Frontal cortex (tissue), 3 donors: ENCODE measurements at regions not wholly inside any gene's neighbourhood (a gene's known extent, or its start where the extent isn't known, plus 50 kb on each side); places are given as distances from the start of the nearest gene placed in this dataset.

Experiments
- DNase-seq, 2 donors: peaks; one replicate each; pipeline ENCODE4 v3.0.0; 2012; ENCODE audit warnings: low spot score in 2 of 2
- FAIRE-seq: peaks from 2 replicates; lab custom pipeline; 2012; peaks lifted over from hg19 to GRCh38; lab: Jason Lieb, UNC
- donor health status: control.
- donor health status: control.
- donor health status: control.

GRCh38 chr12:94790825-94791224 is 140.5 kb upstream of the TMCC3 start:
- DNase-seq (no peak), FAIRE-seq (no peak)

DNA sequence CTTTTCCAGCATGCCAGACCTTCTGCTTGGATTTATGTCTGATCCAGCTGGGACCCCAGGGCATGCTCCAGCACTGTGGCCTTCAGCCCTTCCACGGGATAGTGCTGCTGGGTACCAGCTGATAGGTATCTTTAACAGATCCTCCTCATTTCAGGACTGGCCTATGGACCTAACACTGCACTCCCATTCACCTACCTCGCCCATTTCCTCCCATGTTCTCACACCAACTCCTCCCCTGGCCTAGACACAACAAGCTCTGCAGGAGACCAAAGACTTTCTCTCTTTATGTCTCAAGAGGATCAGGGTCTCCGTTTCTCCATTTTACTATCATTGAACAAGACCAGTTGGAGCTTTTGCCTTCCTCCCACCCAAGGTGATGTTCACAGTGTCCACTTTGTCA is 140.0 kb upstream of the TMCC3 start:
- no peak for FAIRE-seq

GRCh38 chr12:94789510-94790225 is 139.3 kb upstream of the TMCC3 start:
- no peak for DNase-seq
- no peak for FAIRE-seq

More for the DNA sequence above, 140.0 kb upstream of the TMCC3 start:
- DNase-seq = no peak

GRCh38 chr12:94788298-94788697 is 137.9 kb upstream of the TMCC3 start:
- FAIRE-seq (no peak), DNase-seq (no peak)

DNA sequence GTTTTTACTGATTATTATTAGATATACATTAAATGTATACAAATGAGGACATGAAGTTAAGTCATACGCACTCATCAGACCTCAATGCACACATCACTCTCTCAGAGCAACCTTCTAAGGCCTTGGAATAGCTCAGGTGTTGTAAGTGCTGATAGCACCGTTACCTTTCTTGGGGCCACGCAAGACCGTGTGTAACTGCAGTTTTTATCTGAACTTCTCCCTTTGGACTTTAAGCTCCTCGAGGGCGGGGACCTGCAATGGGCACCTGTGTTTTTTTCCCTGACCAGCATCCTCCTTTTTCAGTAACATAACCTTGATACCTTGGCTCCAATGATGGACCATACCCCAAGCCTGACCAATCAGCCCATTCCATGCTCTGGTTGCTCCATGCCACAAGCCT is 136.5 kb upstream of the TMCC3 start:
- DNase-seq = no peak
- FAIRE-seq = no peak

- FAIRE-seq = no peak
- DNase-seq = no peak
These were observed 133.5 kb upstream of the TMCC3 start for GRCh38 chr12:94783862-94784261.

DNA sequence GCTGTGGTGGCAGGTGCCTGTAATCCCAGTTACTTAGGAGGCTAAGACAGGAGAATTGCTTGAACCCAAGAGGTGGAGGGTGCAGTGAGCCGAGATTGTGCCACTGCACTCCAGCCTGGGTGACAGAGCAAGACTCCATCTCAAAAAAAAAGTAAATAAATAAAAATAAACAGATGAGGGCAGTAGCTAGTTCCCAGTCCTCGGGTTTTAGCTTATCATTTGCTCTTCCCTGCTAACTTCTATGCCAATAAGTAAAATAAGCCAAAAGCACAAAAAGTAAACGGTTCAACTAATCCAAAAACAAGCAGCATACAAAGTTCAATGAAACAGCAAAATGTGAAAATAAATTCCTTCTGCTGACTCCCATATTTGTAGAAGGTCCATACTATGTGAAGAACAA is 133.0 kb upstream of the TMCC3 start:
- DNase-seq = no peak
- FAIRE-seq = no peak

GRCh38 chr12:94781835-94782234 is 131.5 kb upstream of the TMCC3 start:
- DNase-seq (no peak), FAIRE-seq (no peak)

- DNase-seq = no peak
- no peak for FAIRE-seq
These were observed 129.1 kb upstream of the TMCC3 start for GRCh38 chr12:94779485-94779884.

GRCh38 chr12:94777936-94778335 is 127.6 kb upstream of the TMCC3 start:
- no peak for DNase-seq
- no peak for FAIRE-seq

GRCh38 chr12:94775710-94776109 is 125.4 kb upstream of the TMCC3 start:
- FAIRE-seq = no peak
- DNase-seq = no peak

DNA sequence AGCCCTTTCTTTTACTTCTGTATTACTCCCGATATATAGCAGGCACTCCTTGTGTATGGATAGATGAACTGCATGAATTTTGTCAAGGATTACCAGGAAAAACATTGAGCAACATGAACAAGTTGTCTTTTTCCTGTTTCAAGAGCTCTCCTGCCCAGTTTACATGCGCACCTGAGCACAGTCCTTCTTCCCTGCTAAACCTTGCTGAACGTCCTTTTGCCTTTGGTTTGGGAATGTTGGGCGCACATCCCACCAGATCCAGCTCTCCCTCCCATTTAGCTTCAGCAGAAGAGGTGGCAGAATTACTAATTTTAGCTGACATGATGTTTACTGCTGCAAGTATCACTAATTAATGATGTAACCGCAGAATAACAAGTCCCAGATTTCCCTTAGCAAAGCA is 121.4 kb upstream of the TMCC3 start:
- DNase-seq (no peak), FAIRE-seq (no peak)

- no peak for DNase-seq
- no peak for FAIRE-seq
These were observed 120.8 kb upstream of the TMCC3 start for GRCh38 chr12:94771199-94771598.

- DNase-seq (no peak), FAIRE-seq (no peak)
These were observed 120.4 kb upstream of the TMCC3 start for GRCh38 chr12:94770791-94771190.

GRCh38 chr12:94769776-94770759 is 119.7 kb upstream of the TMCC3 start:
- DNase-seq (no peak), FAIRE-seq (no peak)

GRCh38 chr12:94769047-94769420 is 118.7 kb upstream of the TMCC3 start:
- DNase-seq (no peak), FAIRE-seq (no peak)

- FAIRE-seq (no peak), DNase-seq (no peak)
These were observed 118.2 kb upstream of the TMCC3 start for GRCh38 chr12:94768398-94769046.

GRCh38 chr12:94767956-94768355 is 117.6 kb upstream of the TMCC3 start:
- DNase-seq (no peak), FAIRE-seq (no peak)

DNA sequence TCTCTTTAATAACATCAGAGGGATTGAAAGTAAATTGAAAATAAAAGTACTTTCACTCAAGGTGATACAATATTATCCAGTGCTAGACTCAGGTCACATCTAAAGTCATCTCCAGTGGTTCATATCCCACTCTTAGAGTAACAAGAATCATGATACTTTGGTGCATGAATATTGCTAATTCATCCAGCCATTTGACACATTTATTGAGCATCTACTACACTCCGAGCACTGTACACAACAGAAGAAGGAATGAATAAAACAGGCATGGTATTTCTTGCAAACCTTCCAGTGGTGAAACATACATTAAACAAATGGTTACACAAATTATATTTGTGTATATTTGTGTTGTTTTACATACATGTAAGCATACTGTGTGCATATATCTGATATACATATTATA is 116.0 kb upstream of the TMCC3 start:
- DNase-seq = no peak
- FAIRE-seq = no peak

- DNase-seq (no peak), FAIRE-seq (no peak)
These were observed 113.1 kb upstream of the TMCC3 start for GRCh38 chr12:94763462-94763861.

GRCh38 chr12:94762943-94763342 is 112.6 kb upstream of the TMCC3 start:
- FAIRE-seq = no peak
- DNase-seq = no peak
